GM18505 (cell line): ENCODE measurements at regions not wholly inside any gene's neighbourhood (a gene's known extent, or its start where the extent isn't known, plus 50 kb on each side); places are given as distances from the start of the nearest gene placed in this dataset.

ENCODE experiments used
- ATAC-seq: cut with Tn5 transposase; IDR thresholded peaks from one replicate; pipeline ENCODE4 v1.9.1; 2021; ENCODE audit not compliant: unreplicated experiment
- POLR2A ChIP-seq: IDR thresholded peaks from 4 replicates; pipeline ENCODE4 v1.6.1; 2011; ENCODE audit warnings: borderline replicate concordance; ENCODE audit not compliant: insufficient read depth, insufficient read length; ENCODE audit errors: extremely low read depth

DNA sequence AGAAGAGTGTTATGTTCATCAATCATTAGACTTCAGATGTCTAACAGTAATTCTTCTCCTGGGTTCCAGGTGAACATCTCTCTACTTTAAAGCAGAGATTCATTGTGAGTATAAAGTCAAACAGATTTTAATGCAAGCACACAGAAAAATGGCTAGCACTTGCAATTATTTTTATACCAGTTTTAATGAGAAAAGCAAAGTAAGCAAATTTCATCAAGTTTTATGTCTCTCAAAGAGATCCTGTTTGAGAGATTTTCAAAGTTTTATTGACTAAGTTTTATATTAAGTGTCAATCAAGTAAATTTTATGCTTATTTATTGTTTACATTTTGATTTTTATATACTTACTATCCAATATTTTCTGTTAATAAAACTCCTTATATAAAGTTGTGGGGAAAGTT, 1628.5 kb downstream of the HACE1 start:
- ATAC-seq, result no peak
- no peak for TF ChIP-seq POLR2A

DNA sequence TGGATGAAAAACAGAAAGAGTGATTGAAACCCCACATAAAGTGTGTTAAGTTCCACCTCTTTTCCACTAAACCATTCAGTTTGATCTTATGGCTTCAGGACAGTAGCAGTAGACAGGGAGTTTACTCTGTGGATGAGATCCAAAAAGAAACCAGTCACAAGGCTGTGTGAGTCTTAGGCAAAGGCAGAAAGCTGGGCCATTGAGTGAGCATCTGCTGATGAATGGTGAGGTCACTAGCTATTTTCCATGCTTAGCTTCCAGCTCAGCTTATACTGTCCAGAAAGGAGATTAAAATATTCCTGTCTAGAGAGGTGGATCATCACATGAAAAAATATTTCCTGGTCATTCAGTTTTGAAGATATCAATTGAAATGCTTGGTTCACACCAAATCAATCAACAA, 1643.9 kb downstream of the HACE1 start:
- ATAC-seq, result no peak
- TF ChIP-seq POLR2A, result no peak

DNA sequence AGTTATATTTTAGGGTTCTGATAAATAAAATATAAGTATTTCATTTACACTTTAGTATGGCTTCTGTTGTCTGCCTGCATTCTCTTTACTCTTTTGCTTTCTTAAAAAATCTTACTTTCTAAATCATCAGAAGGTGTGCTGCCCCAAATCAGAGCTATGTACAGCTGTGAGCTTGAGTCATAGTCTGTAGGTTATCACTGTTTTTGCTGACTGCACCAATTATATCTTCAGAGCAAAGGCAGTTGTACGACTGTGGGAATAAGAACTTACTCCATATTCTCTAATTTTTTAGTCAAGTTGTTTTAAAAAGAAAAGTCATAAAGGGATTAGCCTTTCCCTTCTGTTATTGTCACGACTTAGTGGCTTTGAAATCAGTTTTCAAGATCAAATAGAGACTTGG, 1649.0 kb downstream of the HACE1 start:
- no peak for ATAC-seq

DNA sequence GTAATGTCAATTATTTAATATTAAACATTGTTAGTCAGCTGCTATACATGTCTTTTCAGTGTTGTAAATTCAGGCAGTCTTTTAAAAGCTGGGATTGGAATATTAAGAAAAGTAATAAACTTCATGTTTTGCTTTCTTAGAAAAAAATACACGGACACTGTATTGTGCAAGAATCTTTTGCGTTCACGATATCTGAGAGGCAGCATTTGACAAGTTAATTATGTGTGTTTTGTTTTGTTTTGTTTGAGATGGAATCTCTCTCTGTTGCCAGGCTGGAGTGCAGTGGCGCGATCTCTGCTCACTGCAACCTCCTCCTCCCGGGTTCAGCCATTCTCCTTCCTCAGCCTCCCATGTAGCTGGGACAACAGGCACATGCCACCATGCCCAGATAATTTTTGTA, 1661.3 kb downstream of the HACE1 start:
- ATAC-seq, result no peak
- TF ChIP-seq POLR2A, result no peak

More for the DNA sequence above, 1649.0 kb downstream of the HACE1 start:
- no peak for TF ChIP-seq POLR2A

DNA sequence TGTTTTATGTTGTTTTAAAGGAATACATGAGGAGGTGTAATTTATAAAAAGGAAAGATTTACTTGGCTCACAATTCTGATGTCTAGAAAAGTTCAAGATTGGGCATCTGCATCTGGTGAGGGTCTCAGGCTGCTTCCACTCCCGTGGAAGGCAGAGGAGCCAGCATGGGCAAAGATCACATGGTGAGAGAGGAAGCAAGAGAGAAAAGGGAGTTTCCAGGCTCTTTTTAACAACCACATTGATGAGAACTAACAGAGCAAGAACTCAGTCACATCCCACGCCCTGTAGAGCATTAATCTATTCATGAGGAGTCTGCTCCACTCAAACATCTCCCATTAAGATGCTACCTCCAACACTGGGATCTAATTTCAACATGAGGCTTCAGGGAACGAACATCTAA, 1666.3 kb downstream of the HACE1 start:
- TF ChIP-seq POLR2A, result no peak
- no peak for ATAC-seq

DNA sequence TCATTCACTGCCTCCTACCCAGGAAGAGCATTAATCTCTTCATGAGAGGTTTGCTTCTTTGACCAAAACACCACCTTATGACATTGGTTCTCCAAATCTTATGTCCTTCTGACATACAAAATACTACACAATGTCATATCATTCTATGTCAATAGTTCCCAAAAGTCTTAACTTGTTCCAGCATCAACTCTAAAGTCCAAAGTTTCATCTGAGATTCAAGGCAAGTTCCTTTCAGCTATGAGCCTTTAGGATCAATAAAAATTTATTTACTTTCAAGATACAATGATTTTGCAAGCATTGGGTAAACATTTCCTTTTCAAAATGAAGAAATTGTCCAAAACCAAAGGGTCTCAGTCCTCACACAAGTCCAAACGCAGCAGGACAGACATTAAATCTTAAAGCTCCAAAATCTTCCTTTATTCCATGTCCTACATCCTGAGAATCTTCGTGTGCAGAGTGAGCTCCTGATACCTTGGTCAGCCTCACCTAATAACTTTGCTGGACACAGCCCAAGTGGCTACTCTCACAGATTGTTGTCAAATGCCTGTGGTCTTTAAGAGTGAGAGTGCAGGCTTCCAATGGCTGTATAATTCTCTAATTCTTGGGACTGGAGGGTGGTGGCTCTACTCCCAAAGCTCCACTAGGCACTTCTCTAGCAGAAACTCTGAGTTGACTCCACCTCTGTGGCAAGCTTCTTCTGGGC, 1668.2 kb downstream of the HACE1 start:
- ATAC-seq, result no peak
- TF ChIP-seq POLR2A, result no peak

DNA sequence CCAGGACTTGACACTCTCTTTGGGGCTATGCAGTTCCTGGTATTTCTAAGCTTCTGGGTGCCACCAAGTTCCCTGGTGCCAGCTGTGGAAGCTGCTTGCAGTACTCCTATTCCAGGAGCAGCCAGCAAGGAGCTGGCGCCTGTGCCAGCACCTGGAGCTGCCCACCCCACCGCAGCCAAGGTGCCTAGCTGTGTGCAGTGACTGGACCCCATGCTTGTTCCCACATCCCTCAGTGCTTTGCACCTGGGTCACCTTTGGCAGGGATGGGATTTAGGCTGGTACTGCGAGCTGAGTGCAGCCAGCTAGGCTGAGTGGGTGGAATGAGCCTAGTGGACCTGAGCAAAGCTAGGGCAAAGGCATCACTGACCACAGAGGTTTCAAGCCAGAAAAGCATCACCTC, 1674.9 kb downstream of the HACE1 start:
- no peak for TF ChIP-seq POLR2A
- no peak for ATAC-seq

DNA sequence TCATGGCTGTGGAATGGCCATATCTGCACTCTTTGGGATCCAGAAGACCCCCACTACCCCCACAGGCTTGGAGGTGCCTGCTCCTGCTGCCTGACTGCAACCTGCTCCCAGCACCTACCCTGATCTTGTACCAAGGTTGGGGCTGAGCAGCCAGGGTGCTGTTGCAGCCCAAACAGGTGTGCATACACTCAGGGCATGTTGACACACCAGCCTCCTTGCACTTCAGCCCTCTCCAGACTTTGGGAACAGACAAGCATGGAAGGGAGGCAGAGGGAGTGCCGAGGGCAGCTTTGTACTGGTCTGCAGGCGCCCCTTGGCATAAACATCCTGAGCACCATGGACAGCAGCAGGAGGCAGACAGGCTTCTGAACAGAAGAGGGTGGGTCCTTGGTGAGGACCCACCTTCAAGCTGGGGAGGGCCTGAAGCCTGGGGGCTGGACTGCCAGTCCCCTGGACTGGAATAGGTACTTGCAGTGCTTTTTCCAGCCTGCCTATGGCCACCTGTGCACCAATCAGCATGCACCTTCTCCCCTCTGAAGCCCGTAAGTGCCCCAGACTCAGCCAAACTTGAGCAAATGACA, 1675.8 kb downstream of the HACE1 start:
- no peak for ATAC-seq
- TF ChIP-seq POLR2A, result no peak

DNA sequence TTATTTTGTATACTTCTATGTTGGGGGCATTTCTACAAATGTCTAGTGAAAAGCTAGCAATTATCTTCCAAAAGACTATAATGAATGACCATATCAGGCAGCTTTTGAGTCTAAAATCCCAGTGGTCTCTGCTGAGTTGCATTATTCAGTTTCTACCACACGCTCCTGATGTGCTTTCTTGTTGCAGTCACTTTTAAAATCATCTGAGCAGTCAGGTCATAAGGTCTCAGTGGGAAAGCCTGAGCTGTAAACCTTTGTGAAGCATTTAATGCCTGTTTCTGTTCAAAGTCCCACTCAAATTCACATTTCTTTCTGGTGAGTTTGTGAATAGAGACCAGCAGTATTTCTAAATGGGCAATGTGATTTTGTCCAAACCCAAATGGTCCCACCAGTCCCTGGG, 1681.5 kb downstream of the HACE1 start:
- no peak for TF ChIP-seq POLR2A
- ATAC-seq, result no peak

DNA sequence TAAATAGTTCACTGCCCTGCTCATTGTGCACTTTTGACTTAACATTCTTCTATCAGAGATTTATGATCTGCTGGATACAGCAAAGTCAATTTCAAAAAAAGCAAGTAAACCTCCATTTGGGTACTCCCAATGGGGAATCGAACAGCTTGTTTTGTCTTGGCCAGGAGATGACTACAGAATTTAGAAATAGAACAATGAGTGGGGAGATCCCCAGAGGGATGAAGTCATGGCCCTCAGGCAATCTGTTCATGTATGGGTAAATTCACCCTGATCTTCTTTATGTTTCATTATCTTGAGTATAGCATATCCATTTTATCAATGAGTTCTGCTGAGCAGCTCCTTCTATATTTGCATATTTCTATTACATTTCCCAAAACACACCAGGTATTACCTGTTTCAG, 1681.9 kb downstream of the HACE1 start:
- ATAC-seq, result no peak
- TF ChIP-seq POLR2A, result no peak

DNA sequence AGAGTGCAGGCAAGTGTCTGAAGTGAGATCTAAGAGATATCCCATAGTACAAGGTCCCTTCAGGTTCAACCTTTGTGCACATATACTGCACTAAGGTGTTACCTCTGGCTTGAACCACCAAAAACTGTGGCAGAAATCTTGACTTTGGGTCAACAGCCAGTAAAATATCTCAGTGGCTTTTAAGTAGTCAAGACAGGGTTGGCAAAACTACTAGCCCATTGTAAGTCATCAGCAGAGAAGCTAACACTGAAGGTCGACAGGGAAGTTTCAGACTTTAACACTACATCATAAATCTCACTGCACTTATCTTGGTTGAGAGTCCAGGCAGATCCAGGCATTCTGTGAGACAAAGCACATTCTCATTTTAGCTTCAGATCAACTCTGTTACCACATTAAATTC, 1684.7 kb downstream of the HACE1 start:
- no peak for ATAC-seq
- no peak for TF ChIP-seq POLR2A

DNA sequence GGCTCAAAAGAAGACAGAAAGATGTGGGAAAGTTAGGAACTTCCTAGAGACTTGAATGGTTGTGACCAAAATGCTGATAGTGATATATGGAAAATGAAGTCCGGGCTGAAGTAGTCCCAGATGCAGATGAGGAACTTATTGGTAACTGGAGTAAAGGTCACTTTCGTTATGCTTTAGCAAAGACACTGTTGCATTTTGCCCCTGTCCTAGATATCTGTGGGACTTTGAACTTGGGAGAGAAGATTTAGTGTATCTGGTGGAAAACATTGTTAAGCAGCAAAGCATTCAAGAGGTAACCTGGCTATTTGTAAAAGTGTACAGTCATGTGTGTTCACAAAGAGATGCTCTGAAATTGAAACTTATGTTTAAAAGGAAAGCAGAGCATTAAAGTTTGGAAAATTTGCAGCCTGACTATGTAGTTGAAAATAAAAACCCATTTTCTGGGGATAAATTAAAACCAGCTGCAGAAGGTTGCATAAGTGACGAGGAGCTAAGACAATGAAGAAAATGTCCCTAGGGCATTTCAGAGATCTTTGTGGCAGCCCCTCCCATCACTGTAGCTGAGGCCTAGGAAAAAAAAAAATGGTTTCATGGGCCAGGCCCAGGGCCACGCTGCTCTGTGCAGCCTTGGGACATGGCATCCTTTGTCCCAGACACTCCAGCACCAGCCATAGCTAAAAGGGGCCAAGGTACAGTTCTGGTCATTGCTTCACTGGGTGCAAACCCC, 1692.2 kb downstream of the HACE1 start:
- no peak for ATAC-seq
- TF ChIP-seq POLR2A, result no peak

DNA sequence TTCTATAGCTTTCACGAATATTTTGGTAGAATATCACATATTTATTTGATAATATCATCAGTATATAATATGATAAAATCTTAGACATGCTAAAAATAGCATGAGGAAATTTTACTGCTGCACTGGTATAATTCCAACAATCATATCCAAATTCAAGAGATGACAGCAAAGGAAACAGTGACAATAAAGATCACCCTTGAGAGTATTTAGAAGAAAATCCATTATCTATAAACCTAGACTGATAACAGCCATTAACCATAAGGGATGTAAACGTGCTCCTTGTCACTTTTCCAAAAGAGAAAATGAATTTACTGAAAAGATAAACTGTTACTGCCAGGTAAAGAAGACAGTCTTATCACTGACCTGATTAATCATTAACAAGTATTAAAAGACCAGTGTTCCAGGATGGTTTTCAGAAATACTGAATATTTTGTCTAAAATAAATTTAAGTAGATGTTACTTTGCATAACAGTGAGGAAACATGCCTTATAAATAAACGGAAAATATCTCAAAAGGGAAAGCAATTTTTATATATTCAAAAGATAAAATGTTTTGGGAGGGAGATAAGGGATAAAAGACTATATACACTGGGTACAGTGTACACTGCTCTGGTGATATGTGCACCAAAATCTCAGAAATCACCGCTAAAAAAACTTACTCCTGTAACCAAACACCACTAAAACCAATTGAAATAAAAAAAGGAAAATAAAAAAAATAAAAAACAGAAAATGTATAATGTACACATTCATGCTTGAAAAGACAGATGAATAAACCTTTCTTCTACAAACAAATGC, 1704.7 kb downstream of the HACE1 start:
- no peak for TF ChIP-seq POLR2A
- ATAC-seq, result no peak

DNA sequence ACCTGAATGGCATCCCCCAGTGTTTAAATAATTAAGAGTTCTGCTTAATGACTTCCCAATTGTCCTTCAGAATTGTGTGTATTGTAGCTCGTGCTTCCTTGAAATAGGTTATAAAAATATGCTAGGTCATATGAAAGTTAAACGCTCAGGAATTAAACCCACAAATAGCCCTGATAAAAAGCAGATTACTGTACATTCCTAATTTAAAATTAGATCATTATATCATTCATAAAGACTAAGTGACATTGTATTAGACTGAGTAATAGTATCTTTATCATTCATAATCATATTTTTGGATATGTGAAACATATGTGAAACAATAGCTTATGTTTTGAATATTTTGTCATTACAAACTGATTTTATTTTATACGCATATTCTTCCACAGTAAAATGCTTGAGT, 1706.7 kb downstream of the HACE1 start:
- ATAC-seq, result no peak
- TF ChIP-seq POLR2A, result no peak

DNA sequence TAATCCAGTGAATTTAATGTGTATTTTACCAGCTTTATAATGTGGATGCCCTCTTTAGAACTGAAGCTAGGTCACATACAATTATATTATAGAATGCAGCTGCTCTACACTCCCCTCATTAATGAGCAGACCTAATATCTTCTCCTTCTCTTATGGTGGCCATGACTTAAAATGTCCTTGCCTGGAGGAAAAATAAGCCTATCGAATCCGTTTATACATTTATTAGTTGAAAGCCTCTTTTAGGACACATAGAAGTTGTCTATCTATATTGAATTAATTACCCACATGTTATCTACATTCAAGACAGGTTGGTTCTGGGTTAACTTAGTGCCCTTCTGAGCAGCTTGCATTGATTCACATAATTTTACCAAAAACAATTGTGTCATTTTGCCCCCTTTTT, 1716.8 kb downstream of the HACE1 start:
- ATAC-seq, result no peak
- TF ChIP-seq POLR2A, result no peak
